ENCODE measurements at regions not wholly inside any gene's neighbourhood (a gene's known extent, or its start where the extent isn't known, plus 50 kb on each side); places are given as distances from the start of the nearest gene placed in this dataset.

DNA sequence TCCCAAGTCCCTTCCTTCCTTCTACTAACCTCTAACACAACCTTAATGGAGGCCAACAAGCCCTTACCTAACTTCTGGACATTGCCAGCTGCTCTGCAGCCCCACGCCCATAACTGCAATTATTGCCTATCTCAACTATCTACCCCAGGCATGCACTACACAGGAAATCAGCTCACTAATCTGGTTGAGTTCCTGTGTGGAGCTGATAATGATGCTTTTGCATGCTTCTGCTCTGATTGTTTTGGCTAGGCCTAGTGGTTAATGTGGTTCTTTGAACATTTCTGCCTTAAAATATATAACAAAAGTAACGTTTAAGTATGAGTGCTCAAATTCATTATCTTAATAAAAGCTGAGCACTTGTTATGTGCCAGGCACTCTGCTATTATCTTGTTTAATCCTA, 463.9 kb downstream of the MFSD1 start:
- TF ChIP-seq, protein P1, sequence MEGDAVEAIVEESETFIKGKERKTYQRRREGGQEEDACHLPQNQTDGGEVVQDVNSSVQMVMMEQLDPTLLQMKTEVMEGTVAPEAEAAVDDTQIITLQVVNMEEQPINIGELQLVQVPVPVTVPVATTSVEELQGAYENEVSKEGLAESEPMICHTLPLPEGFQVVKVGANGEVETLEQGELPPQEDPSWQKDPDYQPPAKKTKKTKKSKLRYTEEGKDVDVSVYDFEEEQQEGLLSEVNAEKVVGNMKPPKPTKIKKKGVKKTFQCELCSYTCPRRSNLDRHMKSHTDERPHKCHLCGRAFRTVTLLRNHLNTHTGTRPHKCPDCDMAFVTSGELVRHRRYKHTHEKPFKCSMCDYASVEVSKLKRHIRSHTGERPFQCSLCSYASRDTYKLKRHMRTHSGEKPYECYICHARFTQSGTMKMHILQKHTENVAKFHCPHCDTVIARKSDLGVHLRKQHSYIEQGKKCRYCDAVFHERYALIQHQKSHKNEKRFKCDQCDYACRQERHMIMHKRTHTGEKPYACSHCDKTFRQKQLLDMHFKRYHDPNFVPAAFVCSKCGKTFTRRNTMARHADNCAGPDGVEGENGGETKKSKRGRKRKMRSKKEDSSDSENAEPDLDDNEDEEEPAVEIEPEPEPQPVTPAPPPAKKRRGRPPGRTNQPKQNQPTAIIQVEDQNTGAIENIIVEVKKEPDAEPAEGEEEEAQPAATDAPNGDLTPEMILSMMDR (IDR thresholded peaks at IDR 0.05), result no peak
- TF ChIP-seq POLR2A (IDR thresholded peaks at IDR 0.05), result no peak

Data from adrenal gland (tissue), 5 donors.